GM23338 (cell line): ENCODE measurements at regions not wholly inside any gene's neighbourhood (a gene's known extent, or its start where the extent isn't known, plus 50 kb on each side); places are given as distances from the start of the nearest gene placed in this dataset.

ENCODE experiments used
- ATAC-seq: fragments of 200-7000 bp; cut with Tn5 transposase; 3 replicates; pipeline ENCODE4 v1.9.1; 2020
- DNase-seq: peaks from one replicate; pipeline ENCODE4 v3.0.0-alpha.2; 2015; ENCODE audit warnings: low spot score
- H2AFZ ChIP-seq: fragments of 200-600 bp; sonication (generic); 2 replicates; pipeline ENCODE4 v1.8.0; 2016; ENCODE audit warnings: antibody characterized with exemption, mild to moderate bottlenecking, moderate library complexity
- H3F3A ChIP-seq: fragments of 200-600 bp; sonication (generic); replicated peaks from 2 replicates; pipeline ENCODE4 v1.8.0; 2017; ENCODE audit warnings: antibody characterized with exemption, mixed run types, low read depth
- H3K27ac ChIP-seq: fragments of 200-600 bp; sonication (generic); 2 replicates; pipeline ENCODE4 v1.6.1; 2016; ENCODE audit warnings: low read depth
- H3K27me3 ChIP-seq: fragments of 200-600 bp; sonication (generic); 2 replicates; pipeline ENCODE4 v1.8.0; 2016; ENCODE audit warnings: mild to moderate bottlenecking, mixed run types, moderate library complexity; ENCODE audit not compliant: insufficient read depth
- H3K36me3 ChIP-seq: fragments of 200-600 bp; sonication (generic); 2 replicates; pipeline ENCODE4 v1.8.0; 2016; ENCODE audit warnings: mild to moderate bottlenecking; ENCODE audit not compliant: insufficient read depth
- H3K4me1 ChIP-seq: fragments of 200-600 bp; sonication (generic); 2 replicates; pipeline ENCODE4 v1.8.0; 2016; ENCODE audit warnings: mild to moderate bottlenecking, moderate library complexity; ENCODE audit not compliant: insufficient read depth
- H3K4me2 ChIP-seq: fragments of 200-600 bp; sonication (generic); 2 replicates; pipeline ENCODE4 v1.7.1; 2017; ENCODE audit warnings: mixed run types
- H3K4me3 ChIP-seq: fragments of 200-600 bp; sonication (generic); 2 replicates; pipeline ENCODE4 v1.6.1; 2016; ENCODE audit warnings: mixed run types
- H3K79me2 ChIP-seq: fragments of 200-600 bp; sonication (generic); replicated peaks from 2 replicates; pipeline ENCODE4 v1.8.0; 2017; ENCODE audit warnings: mild to moderate bottlenecking; ENCODE audit not compliant: insufficient read depth
- H3K9me2 ChIP-seq: fragments of 200-600 bp; sonication (generic); 2 replicates; pipeline ENCODE4 v1.8.0; 2017; ENCODE audit not compliant: insufficient read depth
- H4K20me1 ChIP-seq: fragments of 200-600 bp; sonication (generic); replicated peaks from 2 replicates; pipeline ENCODE4 v1.8.0; 2017; ENCODE audit warnings: mild to moderate bottlenecking; ENCODE audit not compliant: insufficient read depth
- H3K27ac Mint-ChIP-seq: 2 replicates; pipeline ENCODE4 v1.8.0; 2020; ENCODE audit warnings: inconsistent platforms, mild to moderate bottlenecking, moderate library complexity, mixed read lengths
- H3K27me3 Mint-ChIP-seq: 3 replicates; pipeline ENCODE4 v1.8.0; 2022; ENCODE audit warnings: low read depth, mild to moderate bottlenecking, moderate library complexity, mixed read lengths, inconsistent platforms; ENCODE audit not compliant: insufficient read depth, poor library complexity
- H3K36me3 Mint-ChIP-seq: 3 replicates; pipeline ENCODE4 v1.8.0; 2021; ENCODE audit warnings: low read depth, mild to moderate bottlenecking, inconsistent platforms, moderate library complexity, mixed read lengths
- H3K4me1 Mint-ChIP-seq: 3 replicates; pipeline ENCODE4 v1.8.0; 2020; ENCODE audit warnings: mild to moderate bottlenecking, inconsistent platforms, mixed read lengths
- H3K4me3 Mint-ChIP-seq: 3 replicates; pipeline ENCODE4 v1.8.0; 2021; ENCODE audit warnings: moderate library complexity, mild to moderate bottlenecking, inconsistent platforms, mixed read lengths
- H3K9me3 Mint-ChIP-seq: 3 replicates; pipeline ENCODE4 v1.8.0; 2020; ENCODE audit warnings: moderate library complexity, mild to moderate bottlenecking, inconsistent platforms, mixed read lengths
- EZH2 ChIP-seq: fragments of 200-600 bp; sonication (generic); IDR thresholded peaks from one replicate; pipeline ENCODE4 v1.8.0; 2017; ENCODE audit warnings: antibody characterized with exemption, mild to moderate bottlenecking, low read depth; ENCODE audit not compliant: unreplicated experiment
- EZH2phosphoT487 ChIP-seq: fragments of 200-600 bp; sonication (generic); IDR thresholded peaks from one replicate; pipeline ENCODE4 v1.8.1; 2018; ENCODE audit warnings: antibody characterized with exemption; ENCODE audit not compliant: unreplicated experiment
- NANOG ChIP-seq: IDR thresholded peaks from 2 replicates; pipeline ENCODE4 v1.6.1; 2016; ENCODE audit warnings: antibody characterized with exemption, borderline replicate concordance
- POLR2AphosphoS5 ChIP-seq: IDR thresholded peaks from 2 replicates; pipeline ENCODE4 v1.6.1; 2016; ENCODE audit warnings: antibody characterized with exemption, low read depth
- REST ChIP-seq: IDR thresholded peaks from one replicate; pipeline ENCODE4 v1.6.1; 2018; ENCODE audit warnings: antibody characterized with exemption; ENCODE audit not compliant: unreplicated experiment
- STAT1 ChIP-seq: IDR thresholded peaks from one replicate; pipeline ENCODE4 v1.6.1; 2016; ENCODE audit warnings: antibody characterized with exemption; ENCODE audit not compliant: unreplicated experiment
- ZNF331 ChIP-seq: fragments of 250-450 bp; sonication (Bioruptor Pico); IDR thresholded peaks from 2 replicates; pipeline ENCODE4 v1.5.0; 2020; ENCODE audit warnings: low read depth, mild to moderate bottlenecking, moderate library complexity

- Histone ChIP-seq H3K79me2 (no peaks in the 10 kb centered on the region), H3K4me1 (peaks cover under 1% of the 10 kb centered on the region; the same call in 1 of the 2 replicates), H3K4me3 (no peak overlapping the region), H4K20me1 (no peaks in the 10 kb centered on the region), H3K27ac (no peak overlapping the region), H3K9me2 (no peaks in the 10 kb centered on the region), H3K36me3 (no peaks in the 10 kb centered on the region), H2AFZ (no peak overlapping the region), H3K27me3 (no peaks in the 10 kb centered on the region), H3K4me2 (no peak overlapping the region), H3F3A (no peaks in the 10 kb centered on the region)
- Mint-ChIP-seq H3K4me1 (peaks cover 12% of the 10 kb centered on the region), H3K27me3 (peaks cover 10% of the 10 kb centered on the region), H3K27ac (no peak overlapping the region), H3K36me3 (peaks cover 5% of the 10 kb centered on the region; the same call in 1 of the 3 replicates), H3K9me3 (peaks cover 27% of the 10 kb centered on the region), H3K4me3 (no peak overlapping the region)
- ATAC-seq (no peak), DNase-seq (no peak)
- TF ChIP-seq POLR2AphosphoS5 (no peak), STAT1 (no peak), REST (no peak), EZH2 (no peak), ZNF331 (CRISPR knock-in tag) (no peak)
Measured at GRCh38 chr11:119505861-119506260, 82.9 kb upstream of the THY1 start.

GRCh38 chr11:119505071-119505470 is 82.1 kb upstream of the THY1 start:
- no peak overlapping the region for H3K4me3 Mint-ChIP-seq
- peaks cover 10% of the 10 kb centered on the region for H3K27me3 Mint-ChIP-seq
- Histone ChIP-seq H3K36me3 (no peaks in the 10 kb centered on the region), H3K27me3 (no peaks in the 10 kb centered on the region), H3K4me3 (no peak overlapping the region), H3K9me2 (no peaks in the 10 kb centered on the region), H2AFZ (no peak overlapping the region), H3F3A (no peaks in the 10 kb centered on the region), H3K4me2 (no peak overlapping the region), H3K27ac (no peak overlapping the region), H3K79me2 (no peaks in the 10 kb centered on the region), H4K20me1 (no peaks in the 10 kb centered on the region), H3K4me1 (peaks cover 8% of the 10 kb centered on the region; the same call in 1 of the 2 replicates)
- no peak for DNase-seq
- ATAC-seq = no peak
- peaks cover 27% of the 10 kb centered on the region for H3K9me3 Mint-ChIP-seq
- H3K27ac Mint-ChIP-seq = no peak overlapping the region
- H3K36me3 Mint-ChIP-seq = peaks cover 5% of the 10 kb centered on the region; the same call in 1 of the 3 replicates
- TF ChIP-seq REST (no peak), EZH2 (no peak), EZH2phosphoT487 (no peak), ZNF331 (CRISPR knock-in tag) (no peak), NANOG (no peak)
- peaks cover 19% of the 10 kb centered on the region for H3K4me1 Mint-ChIP-seq
